Stimulated activated naive CD4-positive, alpha-beta T cell treated with Interleukin-2 at 50 U/mL for 16 hours (primary cell): ENCODE measurements at regions not wholly inside any gene's neighbourhood (a gene's known extent, or its start where the extent isn't known, plus 50 kb on each side); places are given as distances from the start of the nearest gene placed in this dataset.

Source experiments
- DNase-seq: peaks from one replicate; lab custom pipeline; 2025; lab: John Stamatoyannopoulos, UW

- DNase-seq: no peak
These were observed 595.1 kb upstream of the ATP2B1 start for GRCh38 chr12:90303771-90304170.

- no peak for DNase-seq
These were observed 593.0 kb upstream of the ATP2B1 start for GRCh38 chr12:90301561-90302133.

- no peak for DNase-seq
These were observed 592.5 kb upstream of the ATP2B1 start for GRCh38 chr12:90301095-90301494.

GRCh38 chr12:90299666-90300065, 591.0 kb upstream of the ATP2B1 start:
- DNase-seq: no peak

- DNase-seq: no peak
These were observed 590.5 kb upstream of the ATP2B1 start for GRCh38 chr12:90299121-90299520.

GRCh38 chr12:90298289-90298948, 589.8 kb upstream of the ATP2B1 start:
- no peak for DNase-seq

- no peak for DNase-seq
These were observed 587.2 kb upstream of the ATP2B1 start for GRCh38 chr12:90295858-90296257.

GRCh38 chr12:90292183-90292582, 583.5 kb upstream of the ATP2B1 start:
- DNase-seq: no peak

GRCh38 chr12:90290980-90291975, 582.6 kb upstream of the ATP2B1 start:
- no peak for DNase-seq

- no peak for DNase-seq
These were observed 578.9 kb upstream of the ATP2B1 start for GRCh38 chr12:90287585-90287984.

GRCh38 chr12:90281154-90281868, 572.7 kb upstream of the ATP2B1 start:
- DNase-seq: no peak

- peak; percentile 2 for DNase-seq
These were observed 572.0 kb upstream of the ATP2B1 start for GRCh38 chr12:90280564-90281058.

GRCh38 chr12:90280033-90280432, 571.4 kb upstream of the ATP2B1 start:
- no peak for DNase-seq

- DNase-seq: no peak
These were observed 566.5 kb upstream of the ATP2B1 start for GRCh38 chr12:90275088-90275487.

GRCh38 chr12:90274407-90274806, 565.8 kb upstream of the ATP2B1 start:
- no peak for DNase-seq

- DNase-seq: no peak
These were observed 559.9 kb upstream of the ATP2B1 start for GRCh38 chr12:90268574-90268973.

GRCh38 chr12:90262251-90262650, 553.6 kb upstream of the ATP2B1 start:
- no peak for DNase-seq

GRCh38 chr12:90261283-90261682, 552.6 kb upstream of the ATP2B1 start:
- DNase-seq: no peak

GRCh38 chr12:90260136-90260535, 551.5 kb upstream of the ATP2B1 start:
- DNase-seq: no peak

- no peak for DNase-seq
These were observed 549.4 kb upstream of the ATP2B1 start for GRCh38 chr12:90257927-90258624.

- no peak for DNase-seq
These were observed 546.2 kb upstream of the ATP2B1 start for GRCh38 chr12:90254796-90255195.
